Renal cortical epithelial cell (primary cell): ENCODE measurements at regions not wholly inside any gene's neighbourhood (a gene's known extent, or its start where the extent isn't known, plus 50 kb on each side); places are given as distances from the start of the nearest gene placed in this dataset.

Source experiments
- DNase-seq: peaks from one replicate; pipeline ENCODE4 v3.0.0-alpha.2; 2011; ENCODE audit warnings: low read depth

DNA sequence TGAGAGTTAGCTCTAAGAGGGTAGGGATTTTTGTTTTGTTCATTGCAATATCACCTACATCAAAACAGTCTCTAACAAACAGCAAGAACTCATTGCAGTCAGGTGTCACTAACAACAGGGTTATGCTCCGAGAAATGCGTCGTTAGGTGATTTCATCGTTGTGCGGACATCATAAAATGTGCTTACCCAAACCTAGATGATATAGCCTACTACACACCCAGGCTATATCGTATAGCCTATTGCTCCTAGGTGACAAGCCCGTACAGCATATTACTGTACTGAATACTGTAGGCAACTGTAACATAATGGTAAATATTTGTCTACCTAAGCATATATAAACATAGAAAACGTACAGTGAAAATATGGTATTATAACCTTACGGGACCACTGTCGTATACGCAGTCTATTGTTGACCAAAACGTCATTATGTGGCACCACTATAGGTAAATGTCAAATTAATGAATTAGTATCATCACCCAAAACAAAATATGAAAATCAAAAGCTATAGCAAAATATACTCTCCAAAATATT is 49.9 kb upstream of the TAB2 start:
- no peak for DNase-seq
